K562 (cell line): ENCODE measurements at regions not wholly inside any gene's neighbourhood (a gene's known extent, or its start where the extent isn't known, plus 50 kb on each side); places are given as distances from the start of the nearest gene placed in this dataset.

Experiments used
- ATAC-seq: fragments of 200-7000 bp; cut with Tn5 transposase; 3 replicates; pipeline ENCODE4 v1.9.1; 2020; ENCODE audit warnings: moderate library complexity
- BruUV-seq: library from RNA; stranded (reverse); fragments of 400-500 nt; replicated peaks from 2 replicates; lab custom pipeline; 2021; lab: Mats Ljungman, UMichigan
- CTCF ChIA-PET: fragments of 300-600 bp; formaldehyde crosslinking; extraction: SDS; loops from one replicate; lab custom pipeline; 2021; ENCODE audit warnings: low intra/inter-chr PET ratio; lab: Yijun Ruan, JAX
- POLR2A ChIA-PET: fragments of 300-600, 350-650 bp; sonication (Branson Sonifier 250); formaldehyde crosslinking; extraction: SDS; loops from one replicate; lab custom pipeline; 2021; ENCODE audit warnings: antibody characterized with exemption, inconsistent platforms; lab: Yijun Ruan, JAX
- DNase-seq, 4 experiments: peaks; one replicate each; pipeline versions ENCODE4 v3.0.0 to v3.0.0-alpha.2; 2011 to 2018; ENCODE audit warnings: low spot score in 3 of 4, mixed read lengths in 3 of 4; ENCODE audit errors: extremely low read depth in 1 of 4
- FAIRE-seq: peaks from 2 replicates; lab custom pipeline; 2011; peaks lifted over from hg19 to GRCh38; lab: Jason Lieb, UNC
- H2AFZ ChIP-seq: 2 replicates; pipeline ENCODE4 v1.6.0; 2011; ENCODE audit warnings: low read depth, low read length, control low read depth, inconsistent platforms
- H3K27ac ChIP-seq: fragments of 200-600 bp; 3 replicates; pipeline ENCODE4 v1.8.0; 2011; ENCODE audit warnings: low read depth, mild to moderate bottlenecking, control low read depth, inconsistent platforms, low read length, moderate library complexity, mixed read lengths; ENCODE audit errors: extremely low read depth
- H3K27me3 ChIP-seq, 2 experiments: fragments of 300-600 bp in 1 of 2; 2 replicates in 1 of 2; 3 replicates in 1 of 2; pipeline versions ENCODE4 v1.6.0 to v1.8.0; 2011; ENCODE audit warnings: inconsistent platforms in 2 of 2, low read length in 2 of 2, mild to moderate bottlenecking in 1 of 2, mixed read lengths in 1 of 2, moderate library complexity in 1 of 2; ENCODE audit not compliant: control insufficient read depth in 2 of 2, insufficient read depth in 2 of 2
- H3K36me3 ChIP-seq: fragments of 300-600 bp; 3 replicates; pipeline ENCODE4 v1.8.0; 2011; ENCODE audit warnings: mild to moderate bottlenecking, low read length, inconsistent platforms; ENCODE audit not compliant: control insufficient read depth, insufficient read depth
- H3K4me1 ChIP-seq, 2 experiments: fragments of 200-600 bp in 1 of 2; replicated peaks in 1 of 2; 2 replicates in 1 of 2; 3 replicates in 1 of 2; pipeline versions ENCODE4 v1.5.1 to v1.8.0; 2011; ENCODE audit warnings: inconsistent platforms in 2 of 2, low read length in 2 of 2, mild to moderate bottlenecking in 1 of 2, mixed read lengths in 1 of 2, moderate library complexity in 1 of 2; ENCODE audit not compliant: control insufficient read depth in 2 of 2, insufficient read depth in 2 of 2
- H3K4me2 ChIP-seq: 2 replicates; pipeline ENCODE4 v1.6.1; 2011; ENCODE audit warnings: low read length, control low read depth, inconsistent platforms, mixed read lengths; ENCODE audit not compliant: insufficient read depth
- H3K4me3 ChIP-seq: fragments of 200-600 bp; sonication (generic), shearing (Covaris generic); 2 replicates; pipeline ENCODE4 v1.5.1; 2016; ENCODE audit warnings: control low read depth, inconsistent platforms
- H3K79me2 ChIP-seq: fragments of 200-600 bp; 3 replicates; pipeline ENCODE4 v1.8.0; 2011; ENCODE audit warnings: low read length, inconsistent platforms; ENCODE audit not compliant: control insufficient read depth, insufficient read depth
- H3K9ac ChIP-seq, 2 experiments: 2 replicates each; pipeline versions ENCODE4 v1.6.0 to v1.6.1; 2011; ENCODE audit warnings: low read depth in 2 of 2, low read length in 2 of 2, control low read depth in 1 of 2, inconsistent platforms in 1 of 2, mild to moderate bottlenecking in 1 of 2, mixed read lengths in 1 of 2; ENCODE audit not compliant: insufficient read depth in 1 of 2
- H3K9me1 ChIP-seq: one replicate; pipeline ENCODE4 v1.6.0; 2011; ENCODE audit warnings: inconsistent platforms, mild to moderate bottlenecking, low read length, moderate library complexity; ENCODE audit not compliant: control insufficient read depth, insufficient read depth
- H3K9me3 ChIP-seq: replicated peaks from 2 replicates; pipeline ENCODE4 v1.5.1; 2011; ENCODE audit warnings: low read depth, low read length, inconsistent platforms; ENCODE audit not compliant: control insufficient read depth, insufficient read depth
- H4K20me1 ChIP-seq: replicated peaks from 2 replicates; pipeline ENCODE4 v1.6.1; 2011; ENCODE audit warnings: low read length, inconsistent platforms, mixed read lengths; ENCODE audit not compliant: control insufficient read depth, insufficient read depth
- HMGN3 ChIP-seq: IDR thresholded peaks from 2 replicates; pipeline ENCODE4 v1.6.1; 2011; ENCODE audit warnings: borderline replicate concordance, low read depth, mild to moderate bottlenecking, mixed read lengths, low read length; ENCODE audit not compliant: insufficient read length; ENCODE audit errors: extremely low read depth
- KLF13 ChIP-seq: fragments of 450-650 bp; IDR thresholded peaks from 2 replicates; pipeline ENCODE4 v1.6.1; 2016; ENCODE audit warnings: missing genetic modification characterization, low read depth, mild to moderate bottlenecking, missing compliant biosample characterization, moderate library complexity, borderline replicate concordance
- MEIS2 ChIP-seq: fragments of 450-650 bp; IDR thresholded peaks from 2 replicates; pipeline ENCODE4 v1.6.1; 2014; ENCODE audit warnings: mild to moderate bottlenecking; ENCODE audit not compliant: partially characterized antibody
- ZNF592 ChIP-seq: fragments of 450-650 bp; IDR thresholded peaks from 2 replicates; pipeline ENCODE4 v1.6.1; 2017; ENCODE audit warnings: antibody characterized with exemption, mild to moderate bottlenecking
- ZNF707 ChIP-seq: fragments of 250-450 bp; sonication (Bioruptor Pico); conservative IDR thresholded peaks from 2 replicates; pipeline ENCODE4 v1.8.0; 2022; ENCODE audit warnings: inconsistent platforms, mild to moderate bottlenecking, moderate library complexity
- WGBS: fragments of 100-300 bp; shearing (Covaris generic); methylation state at CpG from one replicate; pipeline ENCODE4 v1.1.6; 2016; ENCODE audit warnings: low coverage, mixed read lengths; ENCODE audit not compliant: insufficient coverage; ENCODE audit errors: missing lambda C conversion rate; 5-methylcytosine and 5-hydroxymethylcytosine counted together
- in situ Hi-C: fragments of 300-500 bp; cut with MboI; formaldehyde crosslinking; loops from 4 replicates; pipeline ENCODE4 v1.15.0; 2018; ENCODE audit warnings: inconsistent platforms, mixed read lengths
- intact Hi-C: fragments of 100-400 bp; cut with micrococcal nuclease; formaldehyde crosslinking; loops from 2 replicates; pipeline ENCODE4 v1.14.2; 2022
- TF ChIP-seq, protein P1 (sequence below): fragments of 450-650 bp; IDR thresholded peaks from 2 replicates; pipeline ENCODE4 v1.7.0; 2016; ENCODE audit warnings: borderline replicate concordance
- TF ChIP-seq, protein P2 (sequence below): fragments of 250-450 bp; sonication (Bioruptor Pico); IDR thresholded peaks from 2 replicates; pipeline ENCODE4 v1.5.0; 2021; ENCODE audit warnings: mild to moderate bottlenecking, borderline replicate concordance

- WGBS, result 4% methylated on average over 8 of the region's 8 CpGs
- no peaks in the 10 kb centered on the region for H3K9me1 ChIP-seq
- peaks cover 0 to 18% of the 10 kb centered on the region in 2 experiments; a peak in 2 of 5 replicates for H3K27me3 ChIP-seq
- ChIA-PET POLR2A (no interaction called here), CTCF (no interaction called here)
- H3K9me3 ChIP-seq, result no peaks in the 10 kb centered on the region
- H3K4me3 ChIP-seq, result no peak overlapping the region
- no TSS peak for BruUV-seq
- DNase-seq, result no peak
- no peak for ATAC-seq
- no peaks in the 10 kb centered on the region for H3K4me1 ChIP-seq
- no peaks in the 10 kb centered on the region for H3K79me2 ChIP-seq
- no peak overlapping the region for H2AFZ ChIP-seq
- H3K27ac ChIP-seq, result no peak overlapping the region
- in situ Hi-C loops (no loop called here), intact Hi-C loops (no loop called here)
- H3K36me3 ChIP-seq, result no peaks in the 10 kb centered on the region
- no peaks in the 10 kb centered on the region for H4K20me1 ChIP-seq
- no peak for FAIRE-seq
- H3K9ac ChIP-seq, result no peak overlapping the region
- no peak overlapping the region for H3K4me2 ChIP-seq
- TF ChIP-seq HMGN3 (no peak), ZNF592 (no peak), KLF13 (no peak), ZNF707 (CRISPR knock-in tag) (no peak), MEIS2 (no peak)
- TF ChIP-seq, protein P1, sequence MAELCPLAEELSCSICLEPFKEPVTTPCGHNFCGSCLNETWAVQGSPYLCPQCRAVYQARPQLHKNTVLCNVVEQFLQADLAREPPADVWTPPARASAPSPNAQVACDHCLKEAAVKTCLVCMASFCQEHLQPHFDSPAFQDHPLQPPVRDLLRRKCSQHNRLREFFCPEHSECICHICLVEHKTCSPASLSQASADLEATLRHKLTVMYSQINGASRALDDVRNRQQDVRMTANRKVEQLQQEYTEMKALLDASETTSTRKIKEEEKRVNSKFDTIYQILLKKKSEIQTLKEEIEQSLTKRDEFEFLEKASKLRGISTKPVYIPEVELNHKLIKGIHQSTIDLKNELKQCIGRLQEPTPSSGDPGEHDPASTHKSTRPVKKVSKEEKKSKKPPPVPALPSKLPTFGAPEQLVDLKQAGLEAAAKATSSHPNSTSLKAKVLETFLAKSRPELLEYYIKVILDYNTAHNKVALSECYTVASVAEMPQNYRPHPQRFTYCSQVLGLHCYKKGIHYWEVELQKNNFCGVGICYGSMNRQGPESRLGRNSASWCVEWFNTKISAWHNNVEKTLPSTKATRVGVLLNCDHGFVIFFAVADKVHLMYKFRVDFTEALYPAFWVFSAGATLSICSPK, result no peak
- TF ChIP-seq, protein P2, sequence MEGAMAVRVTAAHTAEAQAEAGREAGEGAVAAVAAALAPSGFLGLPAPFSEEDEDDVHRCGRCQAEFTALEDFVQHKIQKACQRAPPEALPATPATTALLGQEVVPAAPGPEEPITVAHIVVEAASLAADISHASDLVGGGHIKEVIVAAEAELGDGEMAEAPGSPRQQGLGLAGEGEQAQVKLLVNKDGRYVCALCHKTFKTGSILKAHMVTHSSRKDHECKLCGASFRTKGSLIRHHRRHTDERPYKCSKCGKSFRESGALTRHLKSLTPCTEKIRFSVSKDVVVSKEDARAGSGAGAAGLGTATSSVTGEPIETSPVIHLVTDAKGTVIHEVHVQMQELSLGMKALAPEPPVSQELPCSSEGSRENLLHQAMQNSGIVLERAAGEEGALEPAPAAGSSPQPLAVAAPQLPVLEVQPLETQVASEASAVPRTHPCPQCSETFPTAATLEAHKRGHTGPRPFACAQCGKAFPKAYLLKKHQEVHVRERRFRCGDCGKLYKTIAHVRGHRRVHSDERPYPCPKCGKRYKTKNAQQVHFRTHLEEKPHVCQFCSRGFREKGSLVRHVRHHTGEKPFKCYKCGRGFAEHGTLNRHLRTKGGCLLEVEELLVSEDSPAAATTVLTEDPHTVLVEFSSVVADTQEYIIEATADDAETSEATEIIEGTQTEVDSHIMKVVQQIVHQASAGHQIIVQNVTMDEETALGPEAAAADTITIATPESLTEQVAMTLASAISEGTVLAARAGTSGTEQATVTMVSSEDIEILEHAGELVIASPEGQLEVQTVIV (CRISPR knock-in tag), result no peak
Measured at GRCh38 chr14:64644629-64645028, 59.6 kb upstream of the PLEKHG3 start.
